OCI-LY3 (cell line): ENCODE measurements at regions not wholly inside any gene's neighbourhood (a gene's known extent, or its start where the extent isn't known, plus 50 kb on each side); places are given as distances from the start of the nearest gene placed in this dataset.

Experiments
- H2AFZ ChIP-seq: fragments of 200-600, 300-600 bp; shearing (Covaris generic); 2 replicates; pipeline ENCODE4 v1.6.0; 2014; ENCODE audit warnings: antibody characterized with exemption, low read depth, low read length
- H3K27ac ChIP-seq: fragments of 200-600, 300-600 bp; sonication (generic); 2 replicates; pipeline ENCODE4 v1.5.1; 2014; ENCODE audit warnings: mild to moderate bottlenecking, low read length, moderate library complexity, mixed read lengths
- H3K27me3 ChIP-seq: fragments of 200-600, 300-600 bp; sonication (generic); 2 replicates; pipeline ENCODE4 v1.6.1; 2014; ENCODE audit warnings: low read depth, low read length, mixed read lengths
- H3K36me3 ChIP-seq: fragments of 200-600, 300-600 bp; sonication (generic); replicated peaks from 2 replicates; pipeline ENCODE3; 2014; ENCODE audit warnings: low read depth, low read length, mixed read lengths
- H3K4me1 ChIP-seq: fragments of 300-600, 200-600 bp; sonication (generic); 2 replicates; pipeline ENCODE4 v1.6.1; 2014; ENCODE audit warnings: low read length, mixed read lengths
- H3K4me2 ChIP-seq: fragments of 200-600, 300-600 bp; sonication (generic); 2 replicates; pipeline ENCODE4 v1.6.1; 2014; ENCODE audit warnings: low read length, mixed read lengths
- H3K4me3 ChIP-seq: fragments of 300-600, 200-600 bp; sonication (generic); 2 replicates; pipeline ENCODE4 v1.5.1; 2014; ENCODE audit warnings: antibody characterized with exemption, mild to moderate bottlenecking, low read length, moderate library complexity
- H3K79me2 ChIP-seq: fragments of 300-600, 200-600 bp; shearing (Covaris generic); 2 replicates; pipeline ENCODE4 v1.6.1; 2014; ENCODE audit warnings: mild to moderate bottlenecking, low read length, mixed read lengths
- H3K9ac ChIP-seq: fragments of 300-600, 200-600 bp; shearing (Covaris generic); 2 replicates; pipeline ENCODE4 v1.6.0; 2014; ENCODE audit warnings: mild to moderate bottlenecking, low read length, moderate library complexity
- H3K9me3 ChIP-seq: fragments of 200-600, 300-600 bp; shearing (Covaris generic); 2 replicates; pipeline ENCODE4 v1.6.1; 2014; ENCODE audit warnings: low read length, mixed read lengths; ENCODE audit not compliant: insufficient read depth
- H4K20me1 ChIP-seq: fragments of 200-600, 300-600 bp; sonication (generic); 2 replicates; pipeline ENCODE4 v1.6.1; 2016; ENCODE audit warnings: low read length, mixed read lengths; ENCODE audit not compliant: insufficient read depth
- EZH2phosphoT487 ChIP-seq: fragments of 200-600 bp; shearing (Covaris generic); IDR thresholded peaks from 2 replicates; pipeline ENCODE4 v1.6.1; 2018; ENCODE audit warnings: antibody characterized with exemption, mixed run types, low read depth
- TF ChIP-seq, protein P1 (sequence below): fragments of 200-600, 300-600 bp; sonication (generic); IDR thresholded peaks from 2 replicates; pipeline ENCODE4 v1.5.1; 2014; ENCODE audit warnings: antibody characterized with exemption, low read length, low read depth

DNA sequence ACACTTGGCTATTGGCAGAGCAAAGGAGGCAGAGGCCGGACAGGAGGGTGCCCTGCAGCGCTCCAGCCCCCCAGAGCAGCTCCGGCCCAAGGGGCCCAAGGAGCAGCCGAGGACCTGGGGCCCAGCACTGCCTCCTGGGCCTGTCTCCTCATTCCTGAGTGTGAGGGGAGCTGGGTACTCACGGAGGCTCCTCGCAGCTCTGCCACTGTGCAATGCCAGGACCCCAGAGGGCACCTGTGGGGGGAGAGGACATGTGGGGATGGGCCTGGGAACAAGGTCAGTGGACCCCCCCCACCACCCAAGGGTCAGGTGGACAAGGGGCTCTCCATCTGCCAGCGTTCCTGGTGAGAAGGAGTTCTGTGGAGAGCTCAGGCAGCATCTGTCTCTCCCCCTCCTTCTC, 192.6 kb upstream of the PPP1R26 start:
- H3K4me2 ChIP-seq: no peak overlapping the region
- no peak overlapping the region for H3K4me3 ChIP-seq
- no peaks in the 10 kb centered on the region for H3K36me3 ChIP-seq
- no peaks in the 10 kb centered on the region for H3K27me3 ChIP-seq
- no peak for TF ChIP-seq EZH2phosphoT487
- TF ChIP-seq, protein P1, sequence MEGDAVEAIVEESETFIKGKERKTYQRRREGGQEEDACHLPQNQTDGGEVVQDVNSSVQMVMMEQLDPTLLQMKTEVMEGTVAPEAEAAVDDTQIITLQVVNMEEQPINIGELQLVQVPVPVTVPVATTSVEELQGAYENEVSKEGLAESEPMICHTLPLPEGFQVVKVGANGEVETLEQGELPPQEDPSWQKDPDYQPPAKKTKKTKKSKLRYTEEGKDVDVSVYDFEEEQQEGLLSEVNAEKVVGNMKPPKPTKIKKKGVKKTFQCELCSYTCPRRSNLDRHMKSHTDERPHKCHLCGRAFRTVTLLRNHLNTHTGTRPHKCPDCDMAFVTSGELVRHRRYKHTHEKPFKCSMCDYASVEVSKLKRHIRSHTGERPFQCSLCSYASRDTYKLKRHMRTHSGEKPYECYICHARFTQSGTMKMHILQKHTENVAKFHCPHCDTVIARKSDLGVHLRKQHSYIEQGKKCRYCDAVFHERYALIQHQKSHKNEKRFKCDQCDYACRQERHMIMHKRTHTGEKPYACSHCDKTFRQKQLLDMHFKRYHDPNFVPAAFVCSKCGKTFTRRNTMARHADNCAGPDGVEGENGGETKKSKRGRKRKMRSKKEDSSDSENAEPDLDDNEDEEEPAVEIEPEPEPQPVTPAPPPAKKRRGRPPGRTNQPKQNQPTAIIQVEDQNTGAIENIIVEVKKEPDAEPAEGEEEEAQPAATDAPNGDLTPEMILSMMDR: no peak
- no peaks in the 10 kb centered on the region for H3K9me3 ChIP-seq
- no peaks in the 10 kb centered on the region for H4K20me1 ChIP-seq
- H3K79me2 ChIP-seq: no peaks in the 10 kb centered on the region
- no peak overlapping the region for H2AFZ ChIP-seq
- H3K9ac ChIP-seq: no peak overlapping the region
- no peak overlapping the region for H3K27ac ChIP-seq
- H3K4me1 ChIP-seq: no peaks in the 10 kb centered on the region

- Histone ChIP-seq H3K4me2 (no peak overlapping the region), H3K4me3 (no peak overlapping the region), H3K4me1 (no peaks in the 10 kb centered on the region), H3K9me3 (no peaks in the 10 kb centered on the region), H3K27me3 (no peaks in the 10 kb centered on the region), H3K27ac (no peak overlapping the region), H3K9ac (no peak overlapping the region), H2AFZ (no peak overlapping the region), H3K79me2 (no peaks in the 10 kb centered on the region), H4K20me1 (no peaks in the 10 kb centered on the region), H3K36me3 (no peaks in the 10 kb centered on the region)
- TF ChIP-seq, protein P1: no peak
- TF ChIP-seq EZH2phosphoT487: no peak
These were observed 192.0 kb upstream of the PPP1R26 start for GRCh38 chr9:135287627-135288026.

- Histone ChIP-seq H3K4me1 (no peaks in the 10 kb centered on the region), H3K27ac (no peak overlapping the region), H3K9ac (no peak overlapping the region), H3K36me3 (no peaks in the 10 kb centered on the region), H2AFZ (no peak overlapping the region), H4K20me1 (no peaks in the 10 kb centered on the region), H3K4me3 (no peak overlapping the region), H3K79me2 (no peaks in the 10 kb centered on the region), H3K4me2 (no peak overlapping the region), H3K9me3 (no peaks in the 10 kb centered on the region), H3K27me3 (no peaks in the 10 kb centered on the region)
- no peak for TF ChIP-seq EZH2phosphoT487
- TF ChIP-seq, protein P1: no peak
These were observed 191.5 kb upstream of the PPP1R26 start for GRCh38 chr9:135288054-135288453.

GRCh38 chr9:135289081-135289491, 190.5 kb upstream of the PPP1R26 start:
- Histone ChIP-seq H2AFZ (no peak overlapping the region), H3K79me2 (no peaks in the 10 kb centered on the region), H3K4me1 (no peaks in the 10 kb centered on the region), H3K4me2 (no peak overlapping the region), H3K9ac (no peak overlapping the region), H3K36me3 (no peaks in the 10 kb centered on the region), H3K9me3 (no peaks in the 10 kb centered on the region), H3K27ac (no peak overlapping the region), H3K4me3 (no peak overlapping the region), H3K27me3 (no peaks in the 10 kb centered on the region), H4K20me1 (no peaks in the 10 kb centered on the region)
- no peak for TF ChIP-seq EZH2phosphoT487
- TF ChIP-seq, protein P1: no peak
